GM23338 (cell line): ENCODE measurements at regions not wholly inside any gene's neighbourhood (a gene's known extent, or its start where the extent isn't known, plus 50 kb on each side); places are given as distances from the start of the nearest gene placed in this dataset.

Experiments
- ATAC-seq: fragments of 200-7000 bp; cut with Tn5 transposase; 3 replicates; pipeline ENCODE4 v1.9.1; 2020
- DNase-seq: peaks from one replicate; pipeline ENCODE4 v3.0.0-alpha.2; 2015; ENCODE audit warnings: low spot score
- H2AFZ ChIP-seq: fragments of 200-600 bp; sonication (generic); 2 replicates; pipeline ENCODE4 v1.8.0; 2016; ENCODE audit warnings: antibody characterized with exemption, mild to moderate bottlenecking, moderate library complexity
- H3F3A ChIP-seq: fragments of 200-600 bp; sonication (generic); replicated peaks from 2 replicates; pipeline ENCODE4 v1.8.0; 2017; ENCODE audit warnings: antibody characterized with exemption, mixed run types, low read depth
- H3K27ac ChIP-seq: fragments of 200-600 bp; sonication (generic); 2 replicates; pipeline ENCODE4 v1.6.1; 2016; ENCODE audit warnings: low read depth
- H3K27me3 ChIP-seq: fragments of 200-600 bp; sonication (generic); 2 replicates; pipeline ENCODE4 v1.8.0; 2016; ENCODE audit warnings: mild to moderate bottlenecking, mixed run types, moderate library complexity; ENCODE audit not compliant: insufficient read depth
- H3K36me3 ChIP-seq: fragments of 200-600 bp; sonication (generic); 2 replicates; pipeline ENCODE4 v1.8.0; 2016; ENCODE audit warnings: mild to moderate bottlenecking; ENCODE audit not compliant: insufficient read depth
- H3K4me1 ChIP-seq: fragments of 200-600 bp; sonication (generic); 2 replicates; pipeline ENCODE4 v1.8.0; 2016; ENCODE audit warnings: mild to moderate bottlenecking, moderate library complexity; ENCODE audit not compliant: insufficient read depth
- H3K4me2 ChIP-seq: fragments of 200-600 bp; sonication (generic); 2 replicates; pipeline ENCODE4 v1.7.1; 2017; ENCODE audit warnings: mixed run types
- H3K4me3 ChIP-seq: fragments of 200-600 bp; sonication (generic); 2 replicates; pipeline ENCODE4 v1.6.1; 2016; ENCODE audit warnings: mixed run types
- H3K79me2 ChIP-seq: fragments of 200-600 bp; sonication (generic); replicated peaks from 2 replicates; pipeline ENCODE4 v1.8.0; 2017; ENCODE audit warnings: mild to moderate bottlenecking; ENCODE audit not compliant: insufficient read depth
- H3K9me2 ChIP-seq: fragments of 200-600 bp; sonication (generic); 2 replicates; pipeline ENCODE4 v1.8.0; 2017; ENCODE audit not compliant: insufficient read depth
- H4K20me1 ChIP-seq: fragments of 200-600 bp; sonication (generic); replicated peaks from 2 replicates; pipeline ENCODE4 v1.8.0; 2017; ENCODE audit warnings: mild to moderate bottlenecking; ENCODE audit not compliant: insufficient read depth
- H3K27ac Mint-ChIP-seq: 2 replicates; pipeline ENCODE4 v1.8.0; 2020; ENCODE audit warnings: inconsistent platforms, mild to moderate bottlenecking, moderate library complexity, mixed read lengths
- H3K27me3 Mint-ChIP-seq: 3 replicates; pipeline ENCODE4 v1.8.0; 2022; ENCODE audit warnings: low read depth, mild to moderate bottlenecking, moderate library complexity, mixed read lengths, inconsistent platforms; ENCODE audit not compliant: insufficient read depth, poor library complexity
- H3K36me3 Mint-ChIP-seq: 3 replicates; pipeline ENCODE4 v1.8.0; 2021; ENCODE audit warnings: low read depth, mild to moderate bottlenecking, inconsistent platforms, moderate library complexity, mixed read lengths
- H3K4me1 Mint-ChIP-seq: 3 replicates; pipeline ENCODE4 v1.8.0; 2020; ENCODE audit warnings: mild to moderate bottlenecking, inconsistent platforms, mixed read lengths
- H3K4me3 Mint-ChIP-seq: 3 replicates; pipeline ENCODE4 v1.8.0; 2021; ENCODE audit warnings: moderate library complexity, mild to moderate bottlenecking, inconsistent platforms, mixed read lengths
- H3K9me3 Mint-ChIP-seq: 3 replicates; pipeline ENCODE4 v1.8.0; 2020; ENCODE audit warnings: moderate library complexity, mild to moderate bottlenecking, inconsistent platforms, mixed read lengths
- CREB1 ChIP-seq: fragments of 250-450 bp; sonication (Bioruptor Pico); IDR thresholded peaks from 2 replicates; pipeline ENCODE4 v1.5.0; 2020; ENCODE audit warnings: low read depth, mild to moderate bottlenecking, moderate library complexity
- ETS1 ChIP-seq: IDR thresholded peaks from 2 replicates; pipeline ENCODE4 v1.6.1; 2016; ENCODE audit warnings: antibody characterized with exemption
- EZH2 ChIP-seq: fragments of 200-600 bp; sonication (generic); IDR thresholded peaks from one replicate; pipeline ENCODE4 v1.8.0; 2017; ENCODE audit warnings: antibody characterized with exemption, mild to moderate bottlenecking, low read depth; ENCODE audit not compliant: unreplicated experiment
- EZH2phosphoT487 ChIP-seq: fragments of 200-600 bp; sonication (generic); IDR thresholded peaks from one replicate; pipeline ENCODE4 v1.8.1; 2018; ENCODE audit warnings: antibody characterized with exemption; ENCODE audit not compliant: unreplicated experiment
- JUNB ChIP-seq: IDR thresholded peaks from one replicate; pipeline ENCODE4 v1.6.1; 2016; ENCODE audit warnings: antibody characterized with exemption; ENCODE audit not compliant: unreplicated experiment
- NANOG ChIP-seq: IDR thresholded peaks from 2 replicates; pipeline ENCODE4 v1.6.1; 2016; ENCODE audit warnings: antibody characterized with exemption, borderline replicate concordance
- POLR2AphosphoS5 ChIP-seq: IDR thresholded peaks from 2 replicates; pipeline ENCODE4 v1.6.1; 2016; ENCODE audit warnings: antibody characterized with exemption, low read depth
- REST ChIP-seq: IDR thresholded peaks from one replicate; pipeline ENCODE4 v1.6.1; 2018; ENCODE audit warnings: antibody characterized with exemption; ENCODE audit not compliant: unreplicated experiment
- STAT1 ChIP-seq: IDR thresholded peaks from one replicate; pipeline ENCODE4 v1.6.1; 2016; ENCODE audit warnings: antibody characterized with exemption; ENCODE audit not compliant: unreplicated experiment
- ZNF114 ChIP-seq: fragments of 250-450 bp; sonication (Bioruptor Pico); IDR thresholded peaks from 2 replicates; pipeline ENCODE4 v1.5.0; 2020; ENCODE audit warnings: mild to moderate bottlenecking, moderate library complexity
- ZNF331 ChIP-seq: fragments of 250-450 bp; sonication (Bioruptor Pico); IDR thresholded peaks from 2 replicates; pipeline ENCODE4 v1.5.0; 2020; ENCODE audit warnings: low read depth, mild to moderate bottlenecking, moderate library complexity
- ZNF462 ChIP-seq: fragments of 250-450 bp; sonication (Bioruptor Pico); IDR thresholded peaks from 2 replicates; pipeline ENCODE4 v1.5.0; 2020; ENCODE audit warnings: mild to moderate bottlenecking, moderate library complexity
- TF ChIP-seq, protein P1 (sequence below), 2 experiments: fragments of 200-600 bp in 1 of 2; sonication (generic) in 1 of 2; conservative IDR thresholded peaks; 2 replicates each; pipeline versions ENCODE4 v1.5.1 to v1.6.1; 2016 to 2017; ENCODE audit warnings: antibody characterized with exemption in 2 of 2, low read depth in 2 of 2, mild to moderate bottlenecking in 2 of 2, moderate library complexity in 1 of 2

GRCh38 chr2:16296038-16296290 lies 355.6 kb downstream of the MYCN start:
- H3K9me2 ChIP-seq = peaks cover 4% of the 10 kb centered on the region; the same call in 1 of the 2 replicates
- H3K27me3 ChIP-seq = no peaks in the 10 kb centered on the region
- H4K20me1 ChIP-seq = no peaks in the 10 kb centered on the region
- no peaks in the 10 kb centered on the region for H3K36me3 ChIP-seq
- Mint-ChIP-seq H3K4me1 (no peaks in the 10 kb centered on the region; the same call in 1 of the 3 replicates), H3K27me3 (no peaks in the 10 kb centered on the region), H3K36me3 (no peaks in the 10 kb centered on the region), H3K9me3 (peaks cover 6% of the 10 kb centered on the region; the same call in 2 of the 3 replicates), H3K27ac (no peak overlapping the region), H3K4me3 (no peak overlapping the region)
- H3F3A ChIP-seq = no peaks in the 10 kb centered on the region
- H2AFZ ChIP-seq = no peak overlapping the region
- no peak overlapping the region for H3K4me2 ChIP-seq
- H3K79me2 ChIP-seq = no peaks in the 10 kb centered on the region
- TF ChIP-seq, protein P1, sequence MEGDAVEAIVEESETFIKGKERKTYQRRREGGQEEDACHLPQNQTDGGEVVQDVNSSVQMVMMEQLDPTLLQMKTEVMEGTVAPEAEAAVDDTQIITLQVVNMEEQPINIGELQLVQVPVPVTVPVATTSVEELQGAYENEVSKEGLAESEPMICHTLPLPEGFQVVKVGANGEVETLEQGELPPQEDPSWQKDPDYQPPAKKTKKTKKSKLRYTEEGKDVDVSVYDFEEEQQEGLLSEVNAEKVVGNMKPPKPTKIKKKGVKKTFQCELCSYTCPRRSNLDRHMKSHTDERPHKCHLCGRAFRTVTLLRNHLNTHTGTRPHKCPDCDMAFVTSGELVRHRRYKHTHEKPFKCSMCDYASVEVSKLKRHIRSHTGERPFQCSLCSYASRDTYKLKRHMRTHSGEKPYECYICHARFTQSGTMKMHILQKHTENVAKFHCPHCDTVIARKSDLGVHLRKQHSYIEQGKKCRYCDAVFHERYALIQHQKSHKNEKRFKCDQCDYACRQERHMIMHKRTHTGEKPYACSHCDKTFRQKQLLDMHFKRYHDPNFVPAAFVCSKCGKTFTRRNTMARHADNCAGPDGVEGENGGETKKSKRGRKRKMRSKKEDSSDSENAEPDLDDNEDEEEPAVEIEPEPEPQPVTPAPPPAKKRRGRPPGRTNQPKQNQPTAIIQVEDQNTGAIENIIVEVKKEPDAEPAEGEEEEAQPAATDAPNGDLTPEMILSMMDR (conservative IDR thresholded peaks at IDR 0.05; ENCODE audit: low read depth in 2 of 2) = no peak
- TF ChIP-seq CREB1 (CRISPR knock-in tag) (no peak), POLR2AphosphoS5 (no peak), EZH2phosphoT487 (no peak), REST (no peak), NANOG (no peak), JUNB (no peak), ZNF114 (CRISPR knock-in tag) (no peak), ZNF462 (CRISPR knock-in tag) (no peak), STAT1 (no peak), ETS1 (no peak), ZNF331 (CRISPR knock-in tag) (no peak), EZH2 (no peak)
- no peaks in the 10 kb centered on the region for H3K4me1 ChIP-seq
- DNase-seq (no peak), ATAC-seq (no peak)
- H3K27ac ChIP-seq = no peak overlapping the region
- H3K4me3 ChIP-seq = no peak overlapping the region
